Heart right ventricle (tissue), 16 donors: ENCODE measurements at regions not wholly inside any gene's neighbourhood (a gene's known extent, or its start where the extent isn't known, plus 50 kb on each side); places are given as distances from the start of the nearest gene placed in this dataset.

Experiments used
- ATAC-seq, 8 donors: fragments of 200-7000 bp; cut with Tn5 transposase; one replicate each; pipeline ENCODE4 v1.9.1; 2020; ENCODE audit warnings: mild to moderate bottlenecking in 8 of 8, moderate library complexity in 8 of 8, moderate number of reproducible peaks in 1 of 8
- DNase-seq, 2 donors: peaks; one replicate each; pipeline ENCODE4 v3.0.0-alpha.2; 2020
- H3K27ac ChIP-seq, 10 donors: fragments of 200-600 bp; sonication (generic) in 2 of 10; one replicate each; pipeline versions ENCODE4 v1.5.0 to v1.8.0; 2020 to 2022; ENCODE audit warnings: mild to moderate bottlenecking in 3 of 10
- H3K27me3 ChIP-seq, 7 donors: fragments of 200-600 bp; one replicate each; pipeline ENCODE4 v1.8.0; 2021 to 2022; ENCODE audit warnings: mild to moderate bottlenecking in 2 of 7
- H3K36me3 ChIP-seq, 9 donors: fragments of 200-600 bp; sonication (generic) in 1 of 9; one replicate each; pipeline versions ENCODE4 v1.5.0 to v1.8.0; 2020 to 2022; ENCODE audit warnings: mild to moderate bottlenecking in 2 of 9
- H3K4me1 ChIP-seq, 9 donors: fragments of 200-600 bp; sonication (generic) in 1 of 9; one replicate each; pipeline versions ENCODE4 v1.5.0 to v1.8.0; 2020 to 2022; ENCODE audit warnings: mild to moderate bottlenecking in 4 of 9
- H3K4me3 ChIP-seq, 10 donors: fragments of 200-600 bp; sonication (generic) in 2 of 10; one replicate each; pipeline versions ENCODE4 v1.5.0 to v1.8.0; 2020 to 2022; ENCODE audit warnings: mild to moderate bottlenecking in 7 of 10, moderate library complexity in 2 of 10
- H3K9me3 ChIP-seq, 11 donors: fragments of 200-600 bp in 10 of 11; sonication (generic) in 2 of 11; one replicate each; pipeline versions ENCODE4 v1.5.0 to v1.8.0; 2013 to 2022; ENCODE audit warnings: mild to moderate bottlenecking in 2 of 11, control low read depth in 1 of 11, moderate library complexity in 1 of 11
- CTCF ChIP-seq, 9 donors: fragments of 200-600 bp; sonication (generic) in 2 of 9; IDR thresholded peaks; one replicate each; pipeline versions ENCODE4 v1.5.0 to v1.8.0; 2021 to 2022; ENCODE audit warnings: antibody characterized with exemption in 9 of 9, mild to moderate bottlenecking in 5 of 9, moderate library complexity in 1 of 9
- WGBS, 2 donors: extraction: QIAGEN DNeasy Blood & Tissue Kit; methylation state at CpG; one replicate each; pipeline ENCODE4 v1.1.7; 2013; ENCODE audit warnings: inconsistent platforms in 1 of 2; 5-methylcytosine and 5-hydroxymethylcytosine counted together
- intact Hi-C, 10 donors: fragments of 100-400 bp; cut with DNase I; formaldehyde crosslinking; loops; one replicate each; pipeline versions ENCODE4 v1.11.1 to v1.14.2; 2022
- donor health status: Arrhythmogenic right ventricular cardiomyopathy.
- donor health status: ischemic (EF 13 %, LVEDD 7.1; RV severe dilation, severe dysfunction).
- donor health status: healthy with polysubstance abuse.
- donor health status: DM: no; HTN: yes; CAD: no.
- donor health status: DM: no; HTN: no; CAD: no.
- donor health status: ischemic (EF 25% LVEDD 6.9; RV normal size, moderate dysfunction).
- donor health status: ischemic (EF 25% LVEDD 5.7; RV mildly dilated, moderate dysfunction).
- donor health status: healthy.
- donor health status: DM: yes; HTN: yes; CAD: no.
- donor health status: Ischemic cardiomyopathy.
- donor health status: ischemic (EF 35%, LVEDD 5.7; RV mildly dilated, moderate dysfunction).
- donor health status: nonischemic (EF 11% LVEDD 7.7; RV severe dilation, severe dysfunction).
- donor health status: DM: yes; HTN: yes; CAD: no.
- donor health status: PGD.
- donor health status: ischemic (EF 29% LVEDD 5.4; RV normal size, mild dysfunction).
- donor health status: nonischemic (EF 23%, LVEDD 6.1; RV moderate dilation, normal function).

GRCh38 chr9:80191108-80191507 lies 619.3 kb downstream of the TLE4 start:
- no peaks in the 10 kb centered on the region for H3K4me1 ChIP-seq
- no peak overlapping the region for H3K4me3 ChIP-seq
- H3K27me3 ChIP-seq, result no peaks in the 10 kb centered on the region
- DNase-seq, result no peak
- no peaks in the 10 kb centered on the region for H3K9me3 ChIP-seq
- intact Hi-C loops, result no loop called here
- TF ChIP-seq CTCF (IDR thresholded peaks at IDR 0.05), result no peak
- no peaks in the 10 kb centered on the region for H3K36me3 ChIP-seq
- H3K27ac ChIP-seq, result no peak overlapping the region
- no peak for ATAC-seq

GRCh38 chr9:80188579-80188978 lies 616.8 kb downstream of the TLE4 start:
- H3K4me3 ChIP-seq, result no peak overlapping the region
- ATAC-seq (no peak), DNase-seq (no peak)
- no peaks in the 10 kb centered on the region for H3K27me3 ChIP-seq
- TF ChIP-seq CTCF (IDR thresholded peaks at IDR 0.05), result no peak
- 67 to 75% methylated on average over 4 of the region's 4 CpGs for WGBS, 2 donors
- no peaks in the 10 kb centered on the region for H3K36me3 ChIP-seq
- intact Hi-C loops, result no loop called here
- H3K4me1 ChIP-seq, result no peaks in the 10 kb centered on the region
- no peak overlapping the region for H3K27ac ChIP-seq
- H3K9me3 ChIP-seq, result no peaks in the 10 kb centered on the region

GRCh38 chr9:80185112-80185738 lies 613.5 kb downstream of the TLE4 start:
- 96% methylated on average over 26 to 27 of the region's 27 CpGs for WGBS, 2 donors
- intact Hi-C loops, result no loop called here
- DNase-seq (no peak), ATAC-seq (peak in 1 of 8 donors; percentile 17)
- no peaks in the 10 kb centered on the region for H3K36me3 ChIP-seq
- H3K4me1 ChIP-seq, result no peaks in the 10 kb centered on the region
- no peak for TF ChIP-seq CTCF (IDR thresholded peaks at IDR 0.05)
- no peak overlapping the region for H3K4me3 ChIP-seq
- no peak overlapping the region for H3K27ac ChIP-seq
- peaks cover 0 to 16% (median 4%) of the 10 kb centered on the region in 11 donors for H3K9me3 ChIP-seq
- H3K27me3 ChIP-seq, result no peaks in the 10 kb centered on the region

GRCh38 chr9:80177949-80178480 lies 606.2 kb downstream of the TLE4 start:
- H3K4me3 ChIP-seq, result no peak overlapping the region
- H3K27ac ChIP-seq, result no peak overlapping the region
- no peak for TF ChIP-seq CTCF (IDR thresholded peaks at IDR 0.05)
- H3K9me3 ChIP-seq, result peaks cover 0 to 25% (median 5%) of the 10 kb centered on the region in 11 donors
- H3K27me3 ChIP-seq, result peaks cover 0 to 4% (median 0%) of the 10 kb centered on the region in 7 donors
- no peaks in the 10 kb centered on the region for H3K36me3 ChIP-seq
- ATAC-seq (no peak), DNase-seq (no peak)
- WGBS, 2 donors, result 62 to 79% methylated on average over 2 of the region's 2 CpGs
- H3K4me1 ChIP-seq, result no peaks in the 10 kb centered on the region
- intact Hi-C loops, result no loop called here
